Activated naive CD8-positive, alpha-beta T cell treated with anti-CD3 and anti-CD28 coated beads for 36 hours (primary cell): ENCODE measurements at regions not wholly inside any gene's neighbourhood (a gene's known extent, or its start where the extent isn't known, plus 50 kb on each side); places are given as distances from the start of the nearest gene placed in this dataset.

Source experiments
- DNase-seq: peaks from one replicate; pipeline ENCODE4 v3.0.0; 2021
- H3K27ac Mint-ChIP-seq: one replicate; pipeline ENCODE4 v1.8.0; 2022; ENCODE audit warnings: mild to moderate bottlenecking, moderate library complexity, mixed read lengths
- H3K27me3 Mint-ChIP-seq: one replicate; pipeline ENCODE4 v1.8.0; 2022; ENCODE audit warnings: mild to moderate bottlenecking, mixed read lengths
- H3K36me3 Mint-ChIP-seq: one replicate; pipeline ENCODE4 v1.8.0; 2021; ENCODE audit warnings: mild to moderate bottlenecking, mixed read lengths
- H3K4me1 Mint-ChIP-seq: one replicate; pipeline ENCODE4 v1.8.0; 2021; ENCODE audit warnings: mixed read lengths
- H3K4me3 Mint-ChIP-seq: one replicate; pipeline ENCODE4 v1.8.0; 2022; ENCODE audit warnings: mild to moderate bottlenecking, moderate library complexity, mixed read lengths
- H3K9me3 Mint-ChIP-seq: one replicate; pipeline ENCODE4 v1.8.0; 2022; ENCODE audit warnings: mixed read lengths

DNA sequence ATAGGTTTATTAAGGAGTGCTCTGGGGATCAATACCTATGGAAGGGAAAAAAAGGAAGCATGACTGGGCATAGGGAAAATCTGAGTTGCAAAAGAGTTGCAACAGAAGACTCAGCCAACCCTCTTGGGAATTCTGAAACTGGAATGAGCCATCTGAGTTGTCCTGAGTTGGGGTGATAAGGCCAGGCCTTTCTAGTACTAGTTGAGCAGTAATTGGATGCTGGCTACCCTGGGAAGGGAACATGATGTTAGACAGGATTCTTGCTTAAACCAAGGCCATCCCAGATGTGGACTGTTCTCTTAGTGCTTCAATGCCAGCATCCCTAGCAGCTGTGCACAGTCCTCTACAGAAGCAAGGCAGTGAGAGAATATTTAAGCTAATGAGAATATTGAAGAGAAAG is 348.8 kb upstream of the GULP1 start:
- Mint-ChIP-seq H3K27ac (no peak overlapping the region), H3K4me3 (no peak overlapping the region), H3K27me3 (no peaks in the 10 kb centered on the region), H3K9me3 (no peaks in the 10 kb centered on the region), H3K4me1 (no peaks in the 10 kb centered on the region), H3K36me3 (no peaks in the 10 kb centered on the region)
- DNase-seq = no peak

DNA sequence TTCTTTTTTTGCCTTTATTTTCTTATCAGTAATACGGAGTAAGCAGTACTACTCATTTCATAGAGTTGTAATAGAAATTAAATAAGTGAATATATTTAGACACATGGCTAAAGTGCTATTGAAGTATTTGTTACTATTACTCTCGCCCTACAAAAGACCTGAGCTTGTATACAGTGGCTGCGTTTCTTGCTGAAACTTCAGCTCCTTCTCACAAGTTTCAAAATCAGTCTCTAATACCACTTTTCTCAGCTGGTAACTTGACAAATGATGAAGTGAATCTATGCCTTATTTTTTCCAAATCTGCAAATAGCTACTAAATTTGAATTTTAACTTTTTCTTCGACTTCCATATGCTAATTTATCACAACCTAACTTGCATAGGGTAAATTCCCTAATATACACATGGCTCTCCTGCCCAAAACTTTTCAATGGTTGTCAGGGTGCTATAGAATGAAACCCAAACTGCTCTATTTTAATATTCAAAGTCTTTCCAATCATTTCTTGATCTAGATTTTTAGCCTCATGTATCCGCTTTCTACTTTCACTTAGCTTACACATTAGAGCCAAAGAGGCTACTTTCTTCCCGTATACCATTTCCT is 347.8 kb upstream of the GULP1 start:
- DNase-seq = no peak
- H3K36me3 Mint-ChIP-seq = no peaks in the 10 kb centered on the region
- H3K4me1 Mint-ChIP-seq = no peaks in the 10 kb centered on the region
- H3K9me3 Mint-ChIP-seq = no peaks in the 10 kb centered on the region
- no peak overlapping the region for H3K4me3 Mint-ChIP-seq
- H3K27ac Mint-ChIP-seq = no peak overlapping the region
- no peaks in the 10 kb centered on the region for H3K27me3 Mint-ChIP-seq

DNA sequence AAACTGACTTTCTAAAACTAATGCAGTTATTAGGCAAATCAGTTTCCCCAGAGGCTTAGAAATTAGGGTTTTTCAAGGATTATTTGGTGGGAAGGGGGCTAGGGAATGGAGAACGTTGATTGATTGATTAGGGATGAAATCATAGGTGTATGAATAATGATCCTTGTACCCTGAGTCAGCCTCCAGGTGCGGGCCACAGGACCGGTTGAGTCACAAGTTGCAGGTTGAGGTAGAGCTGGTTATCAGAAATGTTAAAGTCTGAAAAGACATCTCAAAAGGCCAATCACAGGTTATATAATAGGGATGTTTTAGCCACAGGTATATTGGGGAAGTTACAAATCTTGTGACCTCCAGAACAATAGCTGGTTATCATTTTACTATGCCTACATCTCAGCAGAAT is 341.8 kb upstream of the GULP1 start:
- no peak overlapping the region for H3K27ac Mint-ChIP-seq
- no peak for DNase-seq
- H3K9me3 Mint-ChIP-seq = peaks cover 9% of the 10 kb centered on the region
- H3K36me3 Mint-ChIP-seq = peaks cover 2% of the 10 kb centered on the region
- H3K4me1 Mint-ChIP-seq = no peaks in the 10 kb centered on the region
- no peaks in the 10 kb centered on the region for H3K27me3 Mint-ChIP-seq
- no peak overlapping the region for H3K4me3 Mint-ChIP-seq

DNA sequence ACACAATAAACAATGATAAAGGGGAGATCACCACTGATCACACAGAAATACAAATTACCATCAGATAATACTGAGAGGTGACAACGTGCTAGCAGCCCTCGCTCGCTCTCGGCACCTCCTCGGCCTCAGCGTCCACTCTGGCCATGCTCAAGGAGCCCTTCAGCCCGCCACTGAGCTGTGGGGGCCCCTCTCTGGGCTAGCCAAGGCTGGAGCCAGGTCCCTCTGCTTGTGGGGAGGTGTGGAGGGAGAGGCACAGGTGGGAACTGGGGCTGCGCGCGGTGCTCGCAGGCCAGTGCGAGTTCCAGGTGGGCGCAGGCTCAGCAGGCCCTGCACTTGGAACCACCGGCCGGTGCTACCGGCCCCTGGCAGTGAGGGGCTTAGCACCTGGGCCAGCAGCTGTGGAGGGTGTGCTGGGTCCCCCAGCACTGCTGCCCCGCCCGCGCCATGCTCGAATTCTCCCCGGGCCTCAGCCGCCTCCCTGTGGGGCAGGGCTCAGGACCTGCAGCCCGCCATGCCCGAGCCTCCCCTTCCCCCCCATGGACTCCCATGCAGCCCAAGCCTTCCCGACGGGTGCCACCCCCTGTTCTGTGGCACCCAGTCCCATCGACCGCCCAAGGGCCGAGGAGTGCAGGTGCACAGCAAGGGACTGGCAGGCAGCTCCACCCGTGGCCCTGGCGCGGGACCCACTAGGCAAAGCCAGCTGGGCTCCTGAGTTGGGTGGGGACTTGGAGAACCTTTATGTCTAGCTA is 340.0 kb upstream of the GULP1 start:
- H3K4me3 Mint-ChIP-seq = no peak overlapping the region
- H3K4me1 Mint-ChIP-seq = no peaks in the 10 kb centered on the region
- H3K27me3 Mint-ChIP-seq = no peaks in the 10 kb centered on the region
- DNase-seq = no peak
- H3K36me3 Mint-ChIP-seq = peaks cover 2% of the 10 kb centered on the region
- H3K9me3 Mint-ChIP-seq = peaks cover 10% of the 10 kb centered on the region
- H3K27ac Mint-ChIP-seq = no peak overlapping the region

DNA sequence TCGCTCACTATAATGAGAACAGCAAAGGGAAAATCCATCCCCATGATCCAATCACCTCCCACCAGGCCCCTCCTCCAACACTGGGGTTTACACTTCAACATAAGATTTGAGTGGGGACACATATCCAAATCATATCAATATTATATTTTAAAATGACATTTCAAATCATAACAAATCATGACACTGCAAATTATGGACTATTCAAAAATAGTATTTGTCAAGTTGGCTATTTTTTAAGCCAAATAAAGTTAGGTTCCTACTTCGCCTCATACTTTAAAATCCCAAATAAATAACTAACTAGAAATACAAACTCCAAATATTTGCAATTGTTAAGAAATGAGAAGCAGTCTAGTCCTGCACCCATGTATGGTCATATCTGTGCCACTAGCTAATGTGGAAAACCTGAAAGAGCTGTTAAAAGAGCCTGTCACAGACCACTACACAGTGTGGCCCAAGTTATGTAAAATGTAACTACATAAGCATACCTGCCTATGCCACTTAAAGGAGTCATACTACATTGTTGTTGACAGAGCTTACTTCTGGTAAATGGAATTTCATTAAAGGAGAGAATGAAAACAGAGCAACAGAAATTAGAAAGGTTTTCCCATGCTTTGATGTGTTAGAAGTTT is 334.7 kb upstream of the GULP1 start:
- DNase-seq = no peak
- no peak overlapping the region for H3K27ac Mint-ChIP-seq
- H3K27me3 Mint-ChIP-seq = no peaks in the 10 kb centered on the region
- H3K9me3 Mint-ChIP-seq = peaks cover 1% of the 10 kb centered on the region
- H3K4me3 Mint-ChIP-seq = no peak overlapping the region
- no peaks in the 10 kb centered on the region for H3K4me1 Mint-ChIP-seq
- H3K36me3 Mint-ChIP-seq = no peaks in the 10 kb centered on the region

DNA sequence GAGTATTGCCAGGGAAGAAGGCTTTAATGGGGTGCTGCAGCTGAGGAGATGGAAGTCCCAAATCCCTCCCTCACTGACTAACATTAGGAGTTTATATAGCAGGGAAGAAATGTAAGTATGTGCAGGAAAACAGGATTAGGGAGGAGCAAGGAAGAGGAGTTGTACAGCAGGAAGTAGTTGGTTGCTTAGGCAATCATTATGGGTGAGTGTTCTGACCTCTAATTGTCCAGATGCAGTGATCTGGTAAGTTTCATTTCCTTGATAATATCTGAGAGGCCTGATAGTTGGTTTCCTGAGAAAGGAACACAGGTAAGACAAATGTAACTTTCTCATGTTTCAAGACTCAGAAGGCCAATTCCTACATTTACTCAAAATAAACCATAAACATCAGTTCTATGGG is 331.9 kb upstream of the GULP1 start:
- H3K4me1 Mint-ChIP-seq = no peaks in the 10 kb centered on the region
- no peak for DNase-seq
- no peaks in the 10 kb centered on the region for H3K36me3 Mint-ChIP-seq
- H3K27ac Mint-ChIP-seq = no peak overlapping the region
- no peak overlapping the region for H3K4me3 Mint-ChIP-seq
- peaks cover 1% of the 10 kb centered on the region for H3K9me3 Mint-ChIP-seq
- H3K27me3 Mint-ChIP-seq = no peaks in the 10 kb centered on the region

DNA sequence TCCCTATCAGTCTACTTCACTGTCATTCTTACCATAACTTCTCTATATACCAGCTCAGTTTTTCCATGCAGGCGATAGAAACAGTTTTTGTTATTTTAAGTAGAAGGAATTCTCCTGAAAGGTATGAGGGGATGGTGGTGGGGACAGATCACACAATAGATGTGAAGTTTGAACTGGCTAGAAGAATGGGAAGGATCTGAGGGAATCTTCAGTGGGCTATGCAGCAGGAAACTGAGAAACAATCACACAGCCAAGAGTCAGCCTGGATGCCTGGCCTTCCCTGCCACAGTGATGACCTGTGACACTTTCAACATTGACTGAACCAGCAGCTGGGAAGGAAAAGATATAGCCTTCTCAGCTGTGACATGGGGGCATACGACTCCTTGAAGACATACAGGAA is 329.1 kb upstream of the GULP1 start:
- Mint-ChIP-seq H3K9me3 (no peaks in the 10 kb centered on the region), H3K27ac (no peak overlapping the region), H3K27me3 (no peaks in the 10 kb centered on the region), H3K4me1 (no peaks in the 10 kb centered on the region), H3K36me3 (no peaks in the 10 kb centered on the region), H3K4me3 (no peak overlapping the region)
- DNase-seq = no peak

DNA sequence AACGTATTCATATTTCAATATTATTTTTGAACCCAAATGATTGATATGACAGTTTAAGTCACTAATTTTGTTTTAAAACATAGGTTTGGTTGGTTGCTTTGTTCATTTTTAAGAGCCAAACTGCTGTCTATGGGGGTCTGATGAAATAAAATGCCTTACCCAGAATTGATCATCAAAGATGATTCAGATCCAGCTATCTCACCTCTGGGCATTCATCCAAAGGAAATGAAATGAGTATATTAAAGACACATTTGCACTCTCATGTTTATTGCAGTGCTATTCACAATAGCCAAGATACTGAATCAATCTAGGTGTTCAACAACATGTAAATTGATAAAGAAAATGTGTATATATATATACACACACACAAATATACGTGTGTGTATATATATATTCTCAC is 326.9 kb upstream of the GULP1 start:
- Mint-ChIP-seq H3K4me1 (no peaks in the 10 kb centered on the region), H3K27ac (no peak overlapping the region), H3K27me3 (no peaks in the 10 kb centered on the region), H3K4me3 (no peak overlapping the region), H3K9me3 (no peaks in the 10 kb centered on the region), H3K36me3 (no peaks in the 10 kb centered on the region)
- no peak for DNase-seq

DNA sequence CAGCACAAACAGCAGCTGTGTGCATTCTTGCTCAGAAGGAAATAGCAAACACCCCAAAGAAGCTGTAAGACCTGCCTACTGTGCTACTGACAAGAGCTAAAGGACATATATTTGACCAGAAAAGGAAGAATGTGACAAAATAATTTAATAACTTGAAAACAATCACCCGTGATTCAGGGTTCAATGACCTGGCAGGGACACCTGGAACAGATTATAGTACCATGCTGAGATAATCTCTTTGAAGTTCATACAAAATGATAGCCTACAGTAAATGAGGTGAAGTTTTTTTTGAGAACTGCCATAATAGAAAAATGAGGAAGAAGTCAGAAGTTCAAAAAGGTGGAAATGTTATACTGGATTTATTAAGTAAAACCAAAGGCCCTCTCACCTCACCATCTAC is 324.8 kb upstream of the GULP1 start:
- Mint-ChIP-seq H3K4me3 (no peak overlapping the region), H3K27me3 (no peaks in the 10 kb centered on the region), H3K27ac (no peak overlapping the region), H3K4me1 (no peaks in the 10 kb centered on the region), H3K9me3 (no peaks in the 10 kb centered on the region), H3K36me3 (no peaks in the 10 kb centered on the region)
- no peak for DNase-seq

DNA sequence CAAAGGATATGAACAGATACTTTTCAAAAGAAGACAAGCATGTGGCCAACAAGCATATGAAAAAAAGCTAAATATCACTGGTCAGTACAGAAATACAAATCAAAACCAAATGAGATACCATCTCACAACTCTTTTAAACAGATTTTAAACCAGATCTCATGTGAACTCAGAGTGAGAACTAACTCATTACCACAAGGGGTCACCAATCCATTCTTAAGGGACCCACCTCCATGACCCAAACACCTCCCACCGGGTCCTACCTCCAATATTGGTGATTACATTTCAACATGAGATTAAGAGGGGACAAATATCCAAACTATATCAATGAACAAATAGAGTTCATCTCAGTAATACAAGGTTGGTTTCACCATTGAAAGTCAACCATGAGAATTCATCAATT is 319.8 kb upstream of the GULP1 start:
- Mint-ChIP-seq H3K9me3 (no peaks in the 10 kb centered on the region), H3K4me3 (no peak overlapping the region), H3K27ac (no peak overlapping the region), H3K27me3 (no peaks in the 10 kb centered on the region), H3K4me1 (no peaks in the 10 kb centered on the region), H3K36me3 (no peaks in the 10 kb centered on the region)
- DNase-seq = no peak

DNA sequence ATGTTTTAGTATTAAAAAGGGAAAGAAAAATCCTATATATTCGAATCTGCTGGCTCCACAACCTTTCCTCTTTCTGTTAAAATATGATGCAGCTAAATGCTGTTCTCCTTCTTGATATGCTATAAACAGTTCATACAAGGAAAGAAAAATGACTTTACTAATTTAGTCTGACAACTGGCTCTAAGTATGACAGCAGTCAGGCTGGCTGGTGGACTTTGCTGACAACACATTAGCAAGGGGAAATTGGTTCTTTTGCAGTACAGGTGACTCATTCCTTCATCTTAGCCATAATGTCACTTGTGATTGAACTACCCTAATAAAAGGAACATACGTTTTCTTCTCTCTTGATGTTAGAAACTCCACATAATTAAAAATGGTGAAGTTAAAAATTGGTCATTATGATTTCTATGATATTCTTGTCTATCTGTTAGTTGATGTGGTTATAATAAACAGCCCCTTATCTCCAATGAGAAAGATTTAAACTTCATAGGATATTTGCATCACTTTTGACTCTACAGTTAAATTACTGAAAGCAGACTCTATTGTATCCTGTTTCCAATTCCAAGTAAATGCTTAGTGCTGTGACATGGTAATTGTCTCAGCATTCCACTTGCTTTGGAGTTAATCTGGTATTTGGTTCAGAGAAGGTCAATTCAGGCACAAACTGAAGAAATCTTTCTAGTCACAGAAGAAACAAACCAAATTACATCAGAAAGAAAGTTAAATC is 315.3 kb upstream of the GULP1 start:
- H3K4me1 Mint-ChIP-seq = no peaks in the 10 kb centered on the region
- no peak overlapping the region for H3K27ac Mint-ChIP-seq
- H3K4me3 Mint-ChIP-seq = no peak overlapping the region
- no peaks in the 10 kb centered on the region for H3K27me3 Mint-ChIP-seq
- no peak for DNase-seq
- no peaks in the 10 kb centered on the region for H3K9me3 Mint-ChIP-seq
- H3K36me3 Mint-ChIP-seq = no peaks in the 10 kb centered on the region

DNA sequence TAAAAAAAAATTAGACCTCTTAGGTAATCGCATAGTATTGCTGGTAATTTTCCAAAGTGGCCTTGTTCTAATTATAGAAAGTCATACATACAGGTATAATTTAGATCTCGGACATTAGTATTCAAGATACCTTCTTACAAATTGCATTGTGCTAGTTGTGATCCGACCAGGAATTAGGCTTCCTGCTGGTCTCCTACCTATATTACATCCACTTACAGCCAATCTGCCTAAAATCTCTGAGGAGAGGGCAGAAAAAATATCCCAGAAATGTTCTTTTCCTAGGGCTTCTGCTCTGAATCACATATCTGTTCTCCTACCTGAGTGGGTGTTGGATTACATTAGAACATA is 314.7 kb upstream of the GULP1 start:
- H3K27me3 Mint-ChIP-seq = no peaks in the 10 kb centered on the region
- H3K9me3 Mint-ChIP-seq = no peaks in the 10 kb centered on the region
- H3K4me1 Mint-ChIP-seq = no peaks in the 10 kb centered on the region
- no peak overlapping the region for H3K27ac Mint-ChIP-seq
- no peak overlapping the region for H3K4me3 Mint-ChIP-seq
- H3K36me3 Mint-ChIP-seq = no peaks in the 10 kb centered on the region
- DNase-seq = no peak

DNA sequence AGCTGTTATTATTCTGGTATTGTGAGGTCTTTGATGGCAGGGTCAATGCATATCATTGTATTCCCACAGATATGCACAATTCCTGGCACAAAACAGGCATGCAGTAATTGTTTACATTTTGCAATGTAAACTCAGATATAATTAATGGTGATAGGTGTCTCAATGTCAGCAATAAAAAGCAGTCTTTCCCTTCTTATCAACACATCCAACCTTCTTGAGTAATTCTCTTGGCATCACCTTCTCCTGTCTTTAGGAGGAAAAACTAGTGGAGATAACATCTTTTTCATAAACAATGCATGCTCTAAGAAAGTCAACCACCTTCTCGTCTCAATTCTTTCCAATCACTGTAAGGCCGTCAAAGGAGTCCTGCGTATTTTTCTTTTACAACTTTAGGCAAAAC is 313.3 kb upstream of the GULP1 start:
- Mint-ChIP-seq H3K9me3 (no peaks in the 10 kb centered on the region), H3K4me3 (no peak overlapping the region), H3K4me1 (no peaks in the 10 kb centered on the region), H3K27ac (no peak overlapping the region), H3K36me3 (no peaks in the 10 kb centered on the region), H3K27me3 (no peaks in the 10 kb centered on the region)
- DNase-seq = no peak

DNA sequence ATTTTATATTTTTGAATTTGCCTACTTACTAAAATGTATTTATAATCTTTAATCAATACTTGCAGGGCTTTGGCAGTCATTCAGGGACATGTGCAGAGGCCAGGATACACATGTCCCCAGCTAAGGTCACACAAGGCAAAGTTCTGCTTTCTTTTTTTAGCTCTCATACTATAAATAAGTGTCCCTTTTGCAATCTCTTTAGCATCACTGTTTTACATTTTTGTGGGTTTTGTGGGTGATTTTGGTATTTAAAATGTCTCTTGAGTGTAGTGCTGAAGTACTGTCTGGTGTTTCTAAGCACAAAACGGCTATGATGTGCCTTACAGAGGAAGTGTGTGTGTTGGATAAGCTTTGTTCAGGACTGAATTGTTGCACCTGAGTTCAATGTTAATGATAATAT is 309.0 kb upstream of the GULP1 start:
- no peaks in the 10 kb centered on the region for H3K36me3 Mint-ChIP-seq
- no peaks in the 10 kb centered on the region for H3K27me3 Mint-ChIP-seq
- no peak overlapping the region for H3K27ac Mint-ChIP-seq
- H3K9me3 Mint-ChIP-seq = no peaks in the 10 kb centered on the region
- peaks cover 5% of the 10 kb centered on the region for H3K4me1 Mint-ChIP-seq
- no peak for DNase-seq
- H3K4me3 Mint-ChIP-seq = no peak overlapping the region

DNA sequence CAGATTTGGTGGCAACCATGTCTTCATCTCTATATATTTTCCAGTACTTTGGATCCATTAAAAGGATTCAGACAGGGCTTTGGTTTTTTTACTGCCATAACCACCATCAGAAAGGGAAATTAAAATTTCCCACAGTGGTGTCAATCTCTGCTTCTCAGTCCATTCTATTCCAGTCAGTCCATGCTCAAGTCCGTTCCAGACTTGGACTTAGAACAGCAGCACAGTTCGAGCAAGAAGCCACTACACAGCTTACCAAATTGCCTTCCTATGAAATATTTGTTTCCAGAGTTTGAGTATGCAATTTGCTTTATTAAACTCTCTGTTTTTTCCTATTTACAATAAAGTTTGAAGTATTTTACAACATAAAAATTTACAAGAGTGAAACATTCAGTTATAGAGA is 306.5 kb upstream of the GULP1 start:
- H3K27me3 Mint-ChIP-seq = no peaks in the 10 kb centered on the region
- peaks cover 21% of the 10 kb centered on the region for H3K4me1 Mint-ChIP-seq

More for the DNA sequence above, 306.5 kb upstream of the GULP1 start:
- Mint-ChIP-seq H3K4me3 (no peak overlapping the region), H3K27ac (no peak overlapping the region), H3K36me3 (no peaks in the 10 kb centered on the region), H3K9me3 (no peaks in the 10 kb centered on the region)
- DNase-seq = no peak
